HepG2 (cell line): ENCODE measurements at regions not wholly inside any gene's neighbourhood (a gene's known extent, or its start where the extent isn't known, plus 50 kb on each side); places are given as distances from the start of the nearest gene placed in this dataset.

Experiments used
- ARNT2 ChIP-seq: sonication (generic); formaldehyde crosslinking; IDR thresholded peaks from 2 replicates; pipeline ENCODE4 v1.8.0; 2022; ENCODE audit warnings: mild to moderate bottlenecking, low read depth, missing genetic modification reagents, moderate library complexity
- ASH2L ChIP-seq: fragments of 300-600, 200-600 bp; sonication (generic); IDR thresholded peaks from 2 replicates; pipeline ENCODE4 v1.7.0; 2017; ENCODE audit warnings: low read depth, mild to moderate bottlenecking, moderate library complexity, mixed read lengths, low read length; ENCODE audit not compliant: insufficient read length
- ATF7 ChIP-seq, 2 experiments: fragments of 450-650 bp in 1 of 2; sonication (generic) in 1 of 2; formaldehyde crosslinking in 1 of 2; IDR thresholded peaks; 2 replicates each; pipeline versions ENCODE4 v1.4.0 to v1.6.1; 2016 to 2020; ENCODE audit warnings: antibody characterized with exemption in 1 of 2, mild to moderate bottlenecking in 1 of 2, missing genetic modification reagents in 1 of 2
- CCDC6 ChIP-seq: sonication (generic); formaldehyde crosslinking; IDR thresholded peaks from 2 replicates; pipeline ENCODE4 v1.8.1; 2022; ENCODE audit warnings: mild to moderate bottlenecking, missing genetic modification reagents, moderate library complexity
- DMTF1 ChIP-seq: sonication (generic); formaldehyde crosslinking; IDR thresholded peaks from 2 replicates; pipeline ENCODE4 v1.4.0; 2020; ENCODE audit warnings: mild to moderate bottlenecking, missing genetic modification reagents
- ESRRA ChIP-seq: sonication (generic); formaldehyde crosslinking; IDR thresholded peaks from 2 replicates; pipeline ENCODE4 v1.5.1; 2020; ENCODE audit warnings: mild to moderate bottlenecking, low read depth, missing genetic modification reagents
- FIP1L1 ChIP-seq: fragments of 200-400 bp; formaldehyde crosslinking; IDR thresholded peaks from 2 replicates; pipeline ENCODE4 v1.6.1; 2018; ENCODE audit warnings: low read depth, mild to moderate bottlenecking, low read length, moderate library complexity, borderline replicate concordance; ENCODE audit not compliant: insufficient read depth
- HES4 ChIP-seq: sonication (generic); formaldehyde crosslinking; IDR thresholded peaks from 2 replicates; pipeline ENCODE4 v1.9.0; 2021; ENCODE audit warnings: mild to moderate bottlenecking, missing genetic modification reagents, borderline replicate concordance
- PBX2 ChIP-seq: IDR thresholded peaks from 2 replicates; pipeline ENCODE4 v1.6.1; 2016; ENCODE audit warnings: control low read depth
- RNF2 ChIP-seq: fragments of 450-650 bp; conservative IDR thresholded peaks from 2 replicates; pipeline ENCODE4 v1.6.1; 2016; ENCODE audit warnings: low read depth
- RORA ChIP-seq: sonication (generic); formaldehyde crosslinking; IDR thresholded peaks from 2 replicates; pipeline ENCODE4 v1.5.0; 2020; ENCODE audit warnings: mild to moderate bottlenecking, missing genetic modification reagents, moderate library complexity
- SNAPC4 ChIP-seq: sonication (generic); formaldehyde crosslinking; IDR thresholded peaks from 2 replicates; pipeline ENCODE4 v1.4.0; 2020; ENCODE audit warnings: mild to moderate bottlenecking, missing genetic modification reagents
- SOX6 ChIP-seq, 2 experiments: fragments of 450-650 bp in 1 of 2; sonication (generic) in 1 of 2; formaldehyde crosslinking in 1 of 2; IDR thresholded peaks; 2 replicates each; pipeline versions ENCODE4 v1.4.0 to v1.6.1; 2017 to 2020; ENCODE audit warnings: antibody characterized with exemption in 1 of 2, mild to moderate bottlenecking in 1 of 2, missing genetic modification reagents in 1 of 2
- ZFP41 ChIP-seq: sonication (generic); formaldehyde crosslinking; IDR thresholded peaks from 2 replicates; pipeline ENCODE4 v1.4.0; 2020; ENCODE audit warnings: mild to moderate bottlenecking, missing genetic modification reagents, borderline replicate concordance
- ZNF337 ChIP-seq: sonication (generic); formaldehyde crosslinking; IDR thresholded peaks from 2 replicates; pipeline ENCODE4 v1.5.1; 2020; ENCODE audit warnings: missing genetic modification reagents, low read depth, mild to moderate bottlenecking, borderline replicate concordance
- ZNF496 ChIP-seq: sonication (generic); formaldehyde crosslinking; IDR thresholded peaks from 2 replicates; pipeline ENCODE4 v1.8.1; 2023; ENCODE audit warnings: mild to moderate bottlenecking, moderate library complexity, missing genetic modification reagents; ENCODE audit not compliant: insufficient replicate concordance
- TF ChIP-seq, protein P1 (sequence below): conservative IDR thresholded peaks from 2 replicates; pipeline ENCODE4 v1.6.1; 2018; ENCODE audit warnings: missing genetic modification reagents

DNA sequence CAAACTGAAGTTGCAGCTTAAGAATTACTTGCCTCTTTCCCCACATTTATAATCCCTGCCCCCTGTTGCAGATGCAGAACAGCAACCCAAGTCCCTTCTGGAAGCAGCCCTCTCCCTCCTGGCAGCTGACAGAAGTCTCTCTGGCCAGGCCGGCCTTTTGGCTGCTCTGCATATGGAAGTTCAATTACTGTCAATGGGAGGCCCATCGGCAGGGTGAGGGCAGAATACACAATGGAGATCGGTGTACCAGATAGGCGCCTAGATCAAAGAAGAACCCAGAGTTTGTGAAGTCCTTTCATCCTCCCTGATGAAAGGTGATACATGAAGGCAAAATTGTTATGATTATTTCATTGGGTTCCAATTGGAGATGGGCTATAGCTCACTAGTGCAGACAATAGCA lies 327.9 kb upstream of the CTNNB1 start (continued):
- TF ChIP-seq DMTF1 (CRISPR knock-in tag) (no peak), ASH2L (peak; percentile 36), SNAPC4 (CRISPR knock-in tag) (no peak), SOX6 (IDR thresholded peaks at IDR 0.05) (no peak), SOX6 (CRISPR knock-in tag; IDR thresholded peaks at IDR 0.05) (peak; percentile 95), RORA (CRISPR knock-in tag) (no peak), ZFP41 (no peak), ZNF337 (no peak), PBX2 (no peak), ARNT2 (no peak), HES4 (no peak), ATF7 (IDR thresholded peaks at IDR 0.05) (no peak), ATF7 (CRISPR knock-in tag; IDR thresholded peaks at IDR 0.05) (no peak), ESRRA (CRISPR knock-in tag) (no peak), ZNF496 (CRISPR knock-in tag) (no peak), RNF2 (no peak), CCDC6 (CRISPR knock-in tag) (no peak), FIP1L1 (no peak)
- TF ChIP-seq, protein P1, sequence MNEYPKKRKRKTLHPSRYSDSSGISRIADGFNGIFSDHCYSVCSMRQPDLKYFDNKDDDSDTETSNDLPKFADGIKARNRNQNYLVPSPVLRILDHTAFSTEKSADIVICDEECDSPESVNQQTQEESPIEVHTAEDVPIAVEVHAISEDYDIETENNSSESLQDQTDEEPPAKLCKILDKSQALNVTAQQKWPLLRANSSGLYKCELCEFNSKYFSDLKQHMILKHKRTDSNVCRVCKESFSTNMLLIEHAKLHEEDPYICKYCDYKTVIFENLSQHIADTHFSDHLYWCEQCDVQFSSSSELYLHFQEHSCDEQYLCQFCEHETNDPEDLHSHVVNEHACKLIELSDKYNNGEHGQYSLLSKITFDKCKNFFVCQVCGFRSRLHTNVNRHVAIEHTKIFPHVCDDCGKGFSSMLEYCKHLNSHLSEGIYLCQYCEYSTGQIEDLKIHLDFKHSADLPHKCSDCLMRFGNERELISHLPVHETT (CRISPR knock-in tag): no peak
